IPS-NIHi11 (cell line): ENCODE measurements at regions not wholly inside any gene's neighbourhood (a gene's known extent, or its start where the extent isn't known, plus 50 kb on each side); places are given as distances from the start of the nearest gene placed in this dataset.
"Not testable (repeated sequence)": the region's sequence is repeated elsewhere in the genome, so short reads cannot be mapped to it uniquely, and the experiment has no call there.

Source experiments
- DNase-seq: peaks from one replicate; pipeline ENCODE4 v3.0.0; 2012; ENCODE audit warnings: mixed read lengths, low spot score

- not testable (repeated sequence) for DNase-seq
These were observed 66.2 kb downstream of the SYT15 start for GRCh38 chr10:46645110-46645509.

DNA sequence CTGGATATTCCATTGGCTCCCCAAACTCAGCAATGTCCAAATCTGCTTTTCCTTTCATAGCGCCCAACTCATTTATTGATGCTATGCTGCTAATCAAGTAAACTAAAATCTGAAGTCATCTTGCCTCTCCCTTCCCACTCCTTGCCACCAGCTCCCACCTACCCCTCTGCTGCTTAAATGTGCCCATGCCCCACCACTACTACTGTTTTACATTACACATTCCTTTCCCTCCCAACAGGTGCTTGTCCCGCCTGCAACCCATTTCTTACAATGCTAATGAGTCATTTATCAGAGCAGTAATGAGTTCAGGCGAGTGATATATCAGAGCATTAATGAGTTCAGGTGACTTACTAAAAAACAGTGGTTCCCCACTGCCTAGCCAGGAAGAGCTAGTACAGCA is 67.2 kb downstream of the SYT15 start:
- not testable (repeated sequence) for DNase-seq

GRCh38 chr10:46650967-46651366 is 72.0 kb downstream of the SYT15 start:
- DNase-seq, result not testable (repeated sequence)

GRCh38 chr10:46657437-46657836 is 78.5 kb downstream of the SYT15 start:
- DNase-seq, result not testable (repeated sequence)

DNA sequence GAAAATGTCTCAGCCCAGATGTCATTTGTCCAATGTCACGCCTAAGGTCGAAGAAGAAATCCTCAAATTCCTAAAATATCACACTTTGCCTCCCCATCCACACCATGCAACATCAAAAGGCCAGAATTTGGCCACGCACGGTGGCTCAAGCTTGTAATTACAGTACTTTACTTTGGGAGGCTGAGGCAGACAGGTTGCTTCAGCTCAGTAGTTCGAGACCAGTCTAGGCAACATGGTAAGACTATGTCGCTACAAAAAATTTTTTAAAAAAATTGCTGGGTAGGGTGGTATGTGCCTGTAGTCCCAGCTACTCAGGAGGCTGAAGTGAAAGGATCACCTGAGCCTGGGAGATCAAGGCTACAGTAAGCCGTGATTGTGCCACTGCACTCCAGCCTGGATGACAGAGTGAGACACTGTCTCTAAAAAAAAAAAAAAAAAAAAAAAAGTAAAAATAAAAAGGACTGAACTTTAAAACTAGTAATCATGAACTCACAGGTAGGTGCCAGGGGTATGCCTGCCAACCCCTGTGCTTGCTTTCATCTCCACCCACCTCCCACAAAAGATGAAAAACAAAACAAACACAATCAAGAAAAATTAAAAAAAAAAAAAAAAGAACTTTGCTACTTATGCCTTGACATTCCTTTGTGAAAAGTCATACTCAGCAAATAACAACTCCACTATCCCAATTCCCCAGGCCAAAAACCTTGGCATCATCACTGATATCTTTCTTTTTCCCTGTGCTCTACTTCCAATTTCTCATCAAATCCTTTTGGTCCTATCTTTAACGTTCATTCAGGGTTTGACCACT is 81.3 kb downstream of the SYT15 start:
- DNase-seq, result not testable (repeated sequence)

- not testable (repeated sequence) for DNase-seq
These were observed 81.9 kb downstream of the SYT15 start for GRCh38 chr10:46660835-46661164.

DNA sequence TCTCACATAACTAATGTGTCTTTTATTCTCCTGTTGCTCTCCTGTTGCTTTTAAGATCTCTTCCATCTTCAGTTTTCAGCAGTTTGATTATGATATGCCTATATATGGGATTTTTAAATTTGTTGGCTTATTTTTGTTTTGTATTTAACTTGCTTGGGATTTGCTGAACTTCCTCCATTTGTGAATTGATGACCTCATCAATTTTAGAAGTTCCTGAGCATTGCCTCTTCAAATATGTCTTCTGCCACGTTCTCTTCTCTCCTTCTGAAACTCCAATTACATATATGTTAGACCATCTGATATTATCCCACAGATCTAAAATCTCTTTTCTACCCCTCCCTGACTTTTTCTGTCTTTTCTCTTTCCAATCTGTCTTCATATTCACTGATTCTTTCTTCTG is 86.6 kb downstream of the SYT15 start:
- not testable (repeated sequence) for DNase-seq

DNA sequence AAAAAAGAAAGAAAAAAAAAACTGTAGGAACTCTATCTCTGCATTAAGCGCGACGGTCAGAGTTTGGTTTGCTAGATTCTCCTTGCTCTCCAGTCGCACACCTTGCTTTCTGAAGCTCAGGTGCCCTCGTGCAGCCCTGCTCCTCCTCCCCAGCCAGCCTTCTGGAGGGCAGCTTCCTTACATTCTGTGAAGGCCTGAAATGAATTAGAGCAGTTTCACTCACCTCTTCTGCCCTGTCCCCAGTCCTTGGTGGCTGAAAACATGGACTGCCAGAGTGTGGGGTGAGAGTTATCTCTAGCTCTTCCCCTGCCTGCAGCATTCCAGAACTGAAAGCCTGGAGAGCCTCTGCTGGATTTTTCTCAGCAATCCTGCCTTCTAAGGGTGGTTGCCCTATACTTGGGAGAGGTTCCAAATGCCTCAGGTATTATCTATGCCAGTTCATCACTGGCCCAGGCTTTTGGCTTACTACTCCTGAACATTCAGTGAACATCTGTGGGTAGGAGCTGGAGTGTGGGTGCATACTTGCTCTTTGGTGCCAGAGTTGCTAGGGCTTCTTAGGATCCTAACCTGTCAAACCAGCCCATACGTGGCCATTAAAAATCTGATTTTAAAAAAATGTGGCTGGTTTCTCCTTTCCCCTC is 89.5 kb downstream of the SYT15 start:
- not testable (repeated sequence) for DNase-seq

- not testable (repeated sequence) for DNase-seq
These were observed 99.0 kb downstream of the SYT15 start for GRCh38 chr10:46677836-46678435.

DNA sequence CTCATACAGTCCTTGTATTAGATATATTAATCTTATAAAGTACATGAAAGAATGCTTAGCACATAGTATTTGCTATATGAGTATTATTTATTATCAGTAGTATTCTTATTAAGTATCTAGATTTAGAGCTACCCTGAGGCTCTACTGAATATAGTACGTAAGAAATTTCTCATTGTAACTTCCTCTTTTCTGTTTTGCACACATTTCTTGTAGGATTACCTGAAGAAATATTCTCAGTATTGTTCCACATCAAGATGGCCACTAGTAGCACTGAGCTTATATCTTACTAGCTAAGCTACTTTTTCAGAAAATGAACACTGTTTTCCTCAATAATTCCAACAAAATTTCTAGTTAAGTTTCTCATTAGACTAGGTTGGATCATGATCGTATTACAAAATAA is 112.5 kb downstream of the SYT15 start:
- DNase-seq, result not testable (repeated sequence)

DNA sequence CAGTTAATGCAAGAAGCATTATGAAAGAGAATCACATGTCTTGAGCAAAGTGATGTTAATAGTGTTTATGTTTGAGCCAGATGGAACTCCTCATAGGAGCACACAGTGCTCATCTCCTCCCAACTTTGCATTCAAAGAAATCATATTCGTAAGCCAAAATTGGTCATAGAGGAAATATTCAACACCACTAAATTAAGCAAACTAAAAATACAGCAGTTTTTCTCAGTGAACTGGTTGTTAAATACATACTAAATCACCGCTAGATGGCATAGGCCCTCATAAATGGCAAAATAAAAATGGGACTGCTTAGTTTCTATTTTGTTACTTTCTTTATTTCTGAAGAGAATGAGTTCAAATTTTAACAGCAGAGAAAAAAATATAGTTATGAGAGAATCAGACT is 114.3 kb downstream of the SYT15 start:
- DNase-seq, result not testable (repeated sequence)

DNA sequence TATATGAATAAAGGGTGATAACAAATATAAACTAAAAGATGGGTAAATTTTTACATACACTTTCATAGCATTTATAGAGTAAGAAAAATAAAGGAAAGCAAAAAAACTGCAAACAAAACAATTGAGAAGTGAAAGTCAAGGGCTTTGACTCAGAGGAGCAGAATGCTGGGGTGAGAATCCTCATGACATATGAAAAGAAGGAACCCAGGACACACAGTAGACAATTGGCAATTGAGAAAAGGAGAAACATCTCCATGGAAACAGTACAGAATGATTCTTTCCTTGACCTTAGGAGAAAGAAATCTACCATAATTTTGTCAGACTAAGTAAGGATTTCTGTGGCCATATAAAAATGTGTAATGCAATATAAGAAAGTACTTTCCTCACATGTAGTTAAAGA is 138.3 kb downstream of the SYT15 start:
- not testable (repeated sequence) for DNase-seq

- not testable (repeated sequence) for DNase-seq
These were observed 139.1 kb downstream of the SYT15 start for GRCh38 chr10:46718014-46718413.

DNA sequence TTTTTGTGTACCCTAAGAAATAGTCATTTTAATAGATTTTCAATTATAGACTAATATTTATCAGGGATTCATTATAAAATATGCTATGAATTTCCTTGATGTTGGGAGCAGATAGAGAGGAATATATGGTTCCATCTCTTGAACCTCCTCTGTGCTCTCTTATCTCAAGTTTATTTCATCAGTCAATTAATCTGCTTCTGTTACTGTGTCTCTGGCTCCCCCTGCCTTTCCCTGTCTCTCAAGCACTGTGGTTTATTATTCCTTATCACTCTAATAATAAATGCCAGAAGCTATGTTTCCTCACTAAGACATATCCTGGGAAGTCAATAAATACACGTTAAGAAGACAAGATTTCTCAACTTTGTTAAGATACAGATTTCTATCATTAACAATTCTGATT is 141.5 kb downstream of the SYT15 start:
- DNase-seq, result not testable (repeated sequence)

GRCh38 chr10:46720811-46721518 is 142.0 kb downstream of the SYT15 start:
- DNase-seq, result not testable (repeated sequence)

DNA sequence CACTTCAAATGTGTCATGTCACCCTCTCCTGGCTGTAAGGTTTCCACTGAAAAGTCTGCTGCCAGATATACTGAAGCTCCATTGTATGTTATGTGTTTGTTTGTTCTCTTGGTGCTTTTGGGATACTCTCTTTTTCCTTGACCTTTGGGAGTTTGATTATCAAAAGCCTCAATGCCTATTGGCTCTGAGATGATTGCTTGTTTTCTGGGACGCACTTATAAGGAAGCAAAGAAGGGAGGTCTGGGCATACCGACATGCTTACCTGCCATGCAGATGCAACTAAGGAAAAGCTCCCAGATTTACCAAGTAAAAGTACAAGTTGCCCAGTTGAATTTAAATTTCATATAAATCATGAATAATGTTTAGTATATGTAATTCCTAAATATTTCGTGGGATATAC is 145.3 kb downstream of the SYT15 start:
- not testable (repeated sequence) for DNase-seq

DNA sequence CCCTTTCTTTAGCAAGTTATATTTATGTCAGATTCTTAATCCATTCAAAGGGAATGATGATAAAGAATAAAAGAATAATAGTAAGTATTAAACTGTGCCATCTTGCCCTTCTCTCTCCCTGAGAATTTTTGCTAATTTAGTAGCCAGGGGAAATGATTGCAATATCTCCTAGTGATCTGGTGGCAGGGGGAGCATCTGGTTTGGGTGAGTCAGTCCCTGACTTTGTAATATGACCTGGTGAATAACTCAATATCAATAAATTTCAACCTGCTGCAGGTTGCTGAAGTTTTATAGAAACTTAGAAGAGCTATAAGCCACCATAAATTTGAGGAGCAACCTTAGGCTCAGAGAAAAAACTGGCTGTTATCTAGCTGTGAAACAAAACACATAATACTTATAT is 149.4 kb downstream of the SYT15 start:
- not testable (repeated sequence) for DNase-seq

DNA sequence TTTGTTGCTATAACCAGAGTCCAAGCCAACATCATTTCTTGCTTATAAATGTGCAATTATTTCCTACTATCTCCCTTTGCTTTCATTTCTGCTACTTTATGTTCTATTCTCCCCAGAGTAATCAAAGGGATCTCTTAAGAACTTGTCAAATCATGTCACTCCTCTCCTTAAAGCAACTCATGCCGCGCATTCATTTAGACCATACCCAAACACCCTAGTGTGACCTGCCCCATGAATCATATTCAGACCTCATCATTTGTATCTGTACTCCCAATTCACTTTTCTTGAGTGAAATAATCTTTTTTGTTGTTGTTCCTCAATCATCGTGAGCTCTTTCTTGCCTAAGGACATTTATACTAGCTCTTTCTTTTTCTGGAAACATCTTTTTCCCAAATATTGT is 151.8 kb downstream of the SYT15 start:
- DNase-seq, result not testable (repeated sequence)

- not testable (repeated sequence) for DNase-seq
These were observed 154.8 kb downstream of the SYT15 start for GRCh38 chr10:46733635-46734261.

DNA sequence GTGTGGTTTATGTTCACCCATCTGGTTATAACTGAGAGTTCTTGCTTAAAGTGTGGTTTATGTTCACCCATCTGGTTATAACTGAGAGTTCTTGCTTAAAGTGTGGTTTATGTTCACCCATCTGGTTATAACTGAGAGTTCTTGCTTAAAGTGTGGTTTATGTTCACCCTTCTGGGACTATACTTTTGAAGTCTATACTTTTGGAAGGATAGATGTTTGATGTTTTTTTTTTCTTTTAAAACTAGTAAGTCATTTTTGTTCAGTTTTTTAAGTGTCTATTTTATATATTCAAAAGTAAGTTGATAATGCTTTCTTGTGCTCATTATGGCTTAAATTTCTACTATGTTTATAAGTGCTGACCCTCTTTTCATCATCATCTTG is 155.3 kb downstream of the SYT15 start:
- not testable (repeated sequence) for DNase-seq

- not testable (repeated sequence) for DNase-seq
These were observed 161.0 kb downstream of the SYT15 start for GRCh38 chr10:46739919-46740318.

DNA sequence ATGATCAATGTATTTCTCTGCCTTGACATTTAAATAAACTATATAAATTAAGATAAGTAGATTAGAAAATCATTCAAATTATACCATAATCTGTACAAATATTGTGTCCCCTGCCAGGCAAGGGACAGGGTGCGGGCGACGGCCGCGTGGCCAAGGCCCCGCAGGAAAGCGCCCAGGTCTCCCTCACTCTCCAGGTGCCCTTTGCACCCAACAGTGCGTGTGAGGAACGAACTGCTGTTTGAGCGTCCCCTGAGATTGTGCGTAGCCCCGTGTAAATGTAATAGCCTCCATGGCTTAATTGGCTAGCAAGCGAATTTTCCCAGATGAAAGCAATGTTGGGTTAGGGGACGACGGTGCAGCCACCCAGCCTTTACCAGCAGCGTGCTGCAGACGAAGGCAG is 161.4 kb downstream of the SYT15 start:
- DNase-seq, result not testable (repeated sequence)
